Left lung (tissue), 4 donors: ENCODE measurements at regions not wholly inside any gene's neighbourhood (a gene's known extent, or its start where the extent isn't known, plus 50 kb on each side); places are given as distances from the start of the nearest gene placed in this dataset.

Experiments used
- ATAC-seq: fragments of 200-7000 bp; cut with Tn5 transposase; one replicate; pipeline ENCODE4 v1.9.1; 2020; ENCODE audit warnings: moderate library complexity
- DNase-seq, 4 donors: peaks; one replicate each; pipeline ENCODE4 v3.0.0-alpha.2; 2013 to 2020
- H3K27ac ChIP-seq, 2 donors: fragments of 200-600 bp; sonication (generic) in 1 of 2; one replicate each; pipeline versions ENCODE4 v1.5.0 to v1.8.0; 2020 to 2021
- H3K27me3 ChIP-seq, 2 donors: fragments of 200-600 bp; sonication (generic) in 1 of 2; one replicate each; pipeline versions ENCODE4 v1.5.0 to v1.8.0; 2020 to 2021
- H3K36me3 ChIP-seq, 2 donors: fragments of 200-600 bp; sonication (generic) in 1 of 2; one replicate each; pipeline versions ENCODE4 v1.5.0 to v1.8.0; 2020 to 2021
- H3K4me1 ChIP-seq, 2 donors: fragments of 200-600 bp; one replicate each; pipeline ENCODE4 v1.8.0; 2021
- H3K4me3 ChIP-seq, 2 donors: fragments of 200-600 bp; sonication (generic) in 1 of 2; one replicate each; pipeline versions ENCODE4 v1.5.0 to v1.8.0; 2020 to 2021; ENCODE audit warnings: mild to moderate bottlenecking in 1 of 2
- H3K9me3 ChIP-seq, 2 donors: fragments of 200-600 bp; sonication (generic) in 1 of 2; one replicate each; pipeline versions ENCODE4 v1.5.0 to v1.8.0; 2020 to 2021
- intact Hi-C, 2 donors: fragments of 100-400 bp; cut with DNase I; formaldehyde crosslinking; loops; one replicate each; pipeline versions ENCODE4 v1.11.2 to v1.14.2; 2022
- TF ChIP-seq, protein P1 (sequence below), 2 donors: fragments of 200-600 bp; sonication (generic) in 1 of 2; IDR thresholded peaks; one replicate each; pipeline versions ENCODE4 v1.5.0 to v1.8.0; 2021; ENCODE audit warnings: antibody characterized with exemption in 2 of 2
- donor health status: DM: no; HTN: yes; CAD: no.
- donor health status: DM: no; HTN: no; CAD: no.

DNA sequence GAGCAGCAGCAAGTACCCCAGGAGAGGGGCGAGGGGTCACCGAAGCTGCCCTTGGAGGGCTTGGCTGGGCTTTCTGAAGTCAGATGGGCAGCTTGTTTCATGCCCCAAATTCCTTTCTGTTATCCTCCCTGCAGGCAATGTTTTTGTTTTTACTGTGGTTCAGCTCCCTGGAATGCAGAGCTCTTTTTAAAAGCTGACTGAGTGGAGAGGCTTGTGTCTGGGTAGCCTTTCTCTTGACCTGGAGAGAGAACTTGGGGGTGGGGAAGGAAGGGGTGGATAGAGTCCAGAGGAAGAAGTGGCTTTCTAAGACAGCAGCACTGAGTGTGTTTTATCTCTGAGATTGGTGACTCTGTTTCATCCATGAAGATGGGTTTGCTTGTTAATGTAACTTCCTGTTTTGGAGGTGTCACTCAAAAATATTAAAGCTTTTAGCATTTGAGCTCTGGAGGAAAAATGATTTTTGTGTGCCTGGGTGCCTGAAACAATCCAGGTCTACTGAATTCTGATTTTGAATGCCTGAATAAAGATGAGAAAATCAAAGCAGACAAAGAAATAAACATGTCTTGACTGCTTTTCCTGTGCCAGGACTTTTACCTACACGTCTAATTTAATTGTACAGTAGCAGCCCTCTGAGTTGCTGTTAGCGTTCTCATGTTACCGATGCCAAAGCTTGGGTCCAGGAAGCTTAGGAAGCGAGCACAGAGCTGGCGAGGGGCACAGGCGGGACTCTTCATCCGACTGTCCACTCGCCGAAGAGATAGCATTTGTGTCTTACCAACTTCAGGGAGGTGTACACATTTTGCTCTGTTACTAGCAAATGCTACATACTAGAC, 78.2 kb upstream of the EEF1E1 start:
- H3K9me3 ChIP-seq = no peaks in the 10 kb centered on the region
- no peak overlapping the region for H3K4me3 ChIP-seq
- H3K27ac ChIP-seq = no peak overlapping the region
- TF ChIP-seq, protein P1, sequence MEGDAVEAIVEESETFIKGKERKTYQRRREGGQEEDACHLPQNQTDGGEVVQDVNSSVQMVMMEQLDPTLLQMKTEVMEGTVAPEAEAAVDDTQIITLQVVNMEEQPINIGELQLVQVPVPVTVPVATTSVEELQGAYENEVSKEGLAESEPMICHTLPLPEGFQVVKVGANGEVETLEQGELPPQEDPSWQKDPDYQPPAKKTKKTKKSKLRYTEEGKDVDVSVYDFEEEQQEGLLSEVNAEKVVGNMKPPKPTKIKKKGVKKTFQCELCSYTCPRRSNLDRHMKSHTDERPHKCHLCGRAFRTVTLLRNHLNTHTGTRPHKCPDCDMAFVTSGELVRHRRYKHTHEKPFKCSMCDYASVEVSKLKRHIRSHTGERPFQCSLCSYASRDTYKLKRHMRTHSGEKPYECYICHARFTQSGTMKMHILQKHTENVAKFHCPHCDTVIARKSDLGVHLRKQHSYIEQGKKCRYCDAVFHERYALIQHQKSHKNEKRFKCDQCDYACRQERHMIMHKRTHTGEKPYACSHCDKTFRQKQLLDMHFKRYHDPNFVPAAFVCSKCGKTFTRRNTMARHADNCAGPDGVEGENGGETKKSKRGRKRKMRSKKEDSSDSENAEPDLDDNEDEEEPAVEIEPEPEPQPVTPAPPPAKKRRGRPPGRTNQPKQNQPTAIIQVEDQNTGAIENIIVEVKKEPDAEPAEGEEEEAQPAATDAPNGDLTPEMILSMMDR (IDR thresholded peaks at IDR 0.05) = no peak
- DNase-seq (no peak), ATAC-seq (peak; percentile 91)
- intact Hi-C loops = no loop called here
- no peaks in the 10 kb centered on the region for H3K27me3 ChIP-seq
- no peaks in the 10 kb centered on the region for H3K36me3 ChIP-seq
- peaks cover 0 to 3% of the 10 kb centered on the region in 2 donors for H3K4me1 ChIP-seq

DNA sequence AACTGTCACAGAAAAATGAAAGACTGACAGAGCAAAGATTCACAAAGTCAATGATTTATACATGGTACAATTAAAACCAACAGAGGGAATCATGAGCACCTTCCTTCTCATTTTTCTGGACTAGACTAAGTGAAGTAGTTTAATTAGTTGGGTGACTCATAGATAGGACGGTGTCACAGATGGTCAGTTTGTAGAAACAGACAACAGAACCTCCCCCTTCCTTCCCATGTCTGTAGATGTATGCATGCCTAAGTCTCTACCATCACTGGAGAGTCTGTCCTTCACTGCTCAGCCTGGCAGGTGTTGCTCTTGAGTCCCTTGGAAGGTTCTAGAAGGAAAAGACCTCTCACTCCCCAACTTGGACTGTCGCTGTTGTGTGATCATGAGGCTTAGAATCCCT, 75.4 kb upstream of the EEF1E1 start:
- no peaks in the 10 kb centered on the region for H3K9me3 ChIP-seq
- no peaks in the 10 kb centered on the region for H3K36me3 ChIP-seq
- H3K4me3 ChIP-seq = no peak overlapping the region
- intact Hi-C loops = no loop called here
- no peaks in the 10 kb centered on the region for H3K27me3 ChIP-seq
- TF ChIP-seq, protein P1 (IDR thresholded peaks at IDR 0.05) = no peak
- no peak overlapping the region for H3K27ac ChIP-seq
- H3K4me1 ChIP-seq = peaks cover 0 to 3% of the 10 kb centered on the region in 2 donors
- ATAC-seq (no peak), DNase-seq (no peak)

DNA sequence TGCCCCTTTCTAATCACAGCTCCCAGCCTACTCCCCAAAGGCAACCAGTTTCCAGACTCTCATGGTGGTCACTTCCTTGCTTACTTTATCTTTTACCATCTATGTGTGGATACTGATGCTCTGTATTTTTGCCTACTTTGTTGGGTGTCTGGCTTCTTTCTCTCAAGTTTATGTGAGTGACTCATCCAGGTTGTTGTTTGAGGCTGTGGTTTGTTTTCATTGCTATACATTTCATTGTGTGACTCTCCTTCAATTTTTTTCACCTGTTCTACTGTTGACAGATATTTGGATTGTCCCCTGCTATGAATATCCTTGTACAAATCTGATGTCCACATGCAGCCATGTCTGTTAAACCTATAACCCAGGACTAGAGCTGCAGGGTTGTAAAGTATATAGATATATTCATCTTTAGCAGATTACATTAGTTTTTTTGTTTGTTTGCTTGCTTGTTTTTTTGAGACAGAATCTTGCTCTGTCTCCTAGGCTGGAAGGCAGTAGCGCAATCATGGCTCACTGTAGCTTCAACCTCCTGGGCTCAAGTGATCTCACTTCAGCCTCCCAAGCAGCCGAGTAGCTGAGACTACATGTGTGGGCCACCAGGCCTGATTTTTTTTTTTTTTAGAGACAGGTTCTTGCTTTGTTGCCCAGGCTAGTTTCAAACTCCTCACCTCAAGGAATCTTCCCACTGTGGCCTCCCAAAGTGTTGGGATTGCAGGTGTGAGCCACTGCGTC, 72.9 kb upstream of the EEF1E1 start:
- H3K4me3 ChIP-seq = no peak overlapping the region
- ATAC-seq (no peak), DNase-seq (no peak)
- peaks cover 0 to 1% of the 10 kb centered on the region in 2 donors for H3K4me1 ChIP-seq
- no peaks in the 10 kb centered on the region for H3K36me3 ChIP-seq
- no peaks in the 10 kb centered on the region for H3K27me3 ChIP-seq
- H3K9me3 ChIP-seq = no peaks in the 10 kb centered on the region
- intact Hi-C loops = no loop called here
- H3K27ac ChIP-seq = no peak overlapping the region
- TF ChIP-seq, protein P1 (IDR thresholded peaks at IDR 0.05) = no peak

DNA sequence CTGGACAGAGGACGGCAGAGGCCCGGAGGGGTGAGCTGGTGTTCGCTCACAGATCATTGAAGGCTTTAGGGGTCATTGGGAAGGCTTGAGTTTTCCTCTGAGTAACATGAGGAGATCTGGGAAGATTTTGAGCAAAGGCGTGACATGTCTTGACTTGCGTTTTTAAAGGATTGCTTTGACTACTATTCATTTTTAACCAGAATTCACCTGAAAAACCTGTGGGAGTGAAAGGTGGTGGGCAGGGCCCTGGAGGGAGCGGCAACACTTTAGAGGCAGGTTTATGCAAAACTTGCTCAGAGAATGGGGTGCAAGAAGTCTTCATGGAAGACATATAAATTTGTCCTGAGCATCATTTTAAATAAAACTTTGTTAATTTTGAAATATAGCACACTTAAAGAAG, 72.2 kb upstream of the EEF1E1 start:
- TF ChIP-seq, protein P1 (IDR thresholded peaks at IDR 0.05) = no peak
- no peaks in the 10 kb centered on the region for H3K9me3 ChIP-seq
- no peaks in the 10 kb centered on the region for H3K4me1 ChIP-seq
- no peaks in the 10 kb centered on the region for H3K36me3 ChIP-seq
- ATAC-seq (no peak), DNase-seq (no peak)
- no peak overlapping the region for H3K27ac ChIP-seq
- intact Hi-C loops = no loop called here
- H3K4me3 ChIP-seq = no peak overlapping the region
- no peaks in the 10 kb centered on the region for H3K27me3 ChIP-seq

DNA sequence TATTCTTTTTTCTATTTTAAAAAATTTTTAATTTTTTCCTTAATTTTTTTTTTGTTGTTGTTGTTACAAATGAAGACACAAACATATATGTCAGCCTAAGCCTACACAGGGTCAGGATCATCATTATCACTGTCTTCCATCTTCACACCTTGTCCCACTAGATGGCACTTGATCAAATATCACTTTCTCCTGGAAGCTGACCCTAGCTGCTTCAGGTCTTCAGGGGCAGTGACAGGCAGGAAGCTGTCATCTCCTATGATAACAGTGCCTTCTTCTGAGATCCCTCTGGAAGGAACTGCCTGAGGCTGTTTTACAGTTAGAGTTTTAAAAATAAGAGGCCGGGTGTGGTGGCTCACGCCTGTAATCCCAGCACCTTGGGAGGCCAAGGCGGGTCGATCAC, 70.2 kb upstream of the EEF1E1 start:
- Histone ChIP-seq H3K4me1 (no peaks in the 10 kb centered on the region), H3K36me3 (no peaks in the 10 kb centered on the region), H3K4me3 (no peak overlapping the region), H3K27me3 (no peaks in the 10 kb centered on the region), H3K27ac (no peak overlapping the region), H3K9me3 (no peaks in the 10 kb centered on the region)
- intact Hi-C loops = no loop called here
- no peak for ATAC-seq
- TF ChIP-seq, protein P1 (IDR thresholded peaks at IDR 0.05) = no peak
- peak in 1 of 4 donors; percentile 41 for DNase-seq
